ENCODE measurements at regions not wholly inside any gene's neighbourhood (a gene's known extent, or its start where the extent isn't known, plus 50 kb on each side); places are given as distances from the start of the nearest gene placed in this dataset.

- TF ChIP-seq CTCF (IDR thresholded peaks at IDR 0.05) (no peak), POLR2A (IDR thresholded peaks at IDR 0.05) (no peak), POLR2AphosphoS5 (IDR thresholded peaks at IDR 0.05) (no peak)
Measured at GRCh38 chr2:136323935-136324334, 206.0 kb upstream of the CXCR4 start.

Measured in breast epithelium (tissue), 3 donors.